ENCODE measurements at regions not wholly inside any gene's neighbourhood (a gene's known extent, or its start where the extent isn't known, plus 50 kb on each side); places are given as distances from the start of the nearest gene placed in this dataset.

- WGBS, 2 donors: 50 to 68% methylated on average over 5 of the region's 5 CpGs
- H3K9ac ChIP-seq (ENCODE audit: insufficient read depth in 1 of 2, low read length in 2 of 2): no peak overlapping the region
- no peaks in the 10 kb centered on the region for H3K9me3 ChIP-seq (ENCODE audit: control insufficient read depth in 4 of 4, insufficient read depth in 3 of 4, low read length in 3 of 4)
- H3K27me3 ChIP-seq (ENCODE audit: control insufficient read depth in 3 of 3, insufficient read depth in 3 of 3, low read length in 2 of 3): peaks cover 0 to 3% (median 2%) of the 10 kb centered on the region in 3 donors
- DNase-seq (no peak), ATAC-seq (ENCODE audit: insufficient read depth, low FRiP score) (no peak)
- no peaks in the 10 kb centered on the region for H3K36me3 ChIP-seq (ENCODE audit: control insufficient read depth in 4 of 4, insufficient read depth in 4 of 4, low read length in 4 of 4)
- H3K4me1 ChIP-seq (ENCODE audit: control insufficient read depth in 5 of 5, insufficient read depth in 5 of 5, low read length in 5 of 5): peaks cover 0 to 5% (median 0%) of the 10 kb centered on the region in 5 donors
- no peak overlapping the region for H3K27ac ChIP-seq (ENCODE audit: low read depth in 1 of 2, low read length in 1 of 2)
- H3K4me3 ChIP-seq: no peak overlapping the region
- TF ChIP-seq CTCF (IDR thresholded peaks at IDR 0.05; ENCODE audit: control extremely low read depth, extremely low read depth): no peak
Observed at GRCh38 chr21:35399706-35400105, 350.6 kb upstream of the RUNX1 start.

GRCh38 chr21:35399002-35399530 is 350.0 kb upstream of the RUNX1 start:
- WGBS, 2 donors: 65 to 70% methylated on average over 7 of the region's 7 CpGs
- no peak for TF ChIP-seq CTCF (IDR thresholded peaks at IDR 0.05; ENCODE audit: control extremely low read depth, extremely low read depth)
- H3K27me3 ChIP-seq (ENCODE audit: control insufficient read depth in 3 of 3, insufficient read depth in 3 of 3, low read length in 2 of 3): peaks cover 0 to 3% (median 2%) of the 10 kb centered on the region in 3 donors
- peaks cover 0 to 5% (median 0%) of the 10 kb centered on the region in 5 donors for H3K4me1 ChIP-seq (ENCODE audit: control insufficient read depth in 5 of 5, insufficient read depth in 5 of 5, low read length in 5 of 5)
- no peaks in the 10 kb centered on the region for H3K36me3 ChIP-seq (ENCODE audit: control insufficient read depth in 4 of 4, insufficient read depth in 4 of 4, low read length in 4 of 4)
- DNase-seq: no peak
- no peak overlapping the region for H3K27ac ChIP-seq (ENCODE audit: low read depth in 1 of 2, low read length in 1 of 2)
- H3K9ac ChIP-seq (ENCODE audit: insufficient read depth in 1 of 2, low read length in 2 of 2): no peak overlapping the region
- H3K9me3 ChIP-seq (ENCODE audit: control insufficient read depth in 4 of 4, insufficient read depth in 3 of 4, low read length in 3 of 4): no peaks in the 10 kb centered on the region
- no peak overlapping the region for H3K4me3 ChIP-seq
- ATAC-seq (ENCODE audit: insufficient read depth, low FRiP score): no peak

- Histone ChIP-seq H3K9me3 (ENCODE audit: control insufficient read depth in 4 of 4, insufficient read depth in 3 of 4, low read length in 3 of 4) (no peaks in the 10 kb centered on the region), H3K27me3 (ENCODE audit: control insufficient read depth in 3 of 3, insufficient read depth in 3 of 3, low read length in 2 of 3) (peaks cover 0 to 3% (median 2%) of the 10 kb centered on the region in 3 donors), H3K4me3 (no peak overlapping the region), H3K9ac (ENCODE audit: insufficient read depth in 1 of 2, low read length in 2 of 2) (no peak overlapping the region), H3K4me1 (ENCODE audit: control insufficient read depth in 5 of 5, insufficient read depth in 5 of 5, low read length in 5 of 5) (peaks cover 0 to 5% (median 0%) of the 10 kb centered on the region in 5 donors), H3K36me3 (ENCODE audit: control insufficient read depth in 4 of 4, insufficient read depth in 4 of 4, low read length in 4 of 4) (no peaks in the 10 kb centered on the region), H3K27ac (ENCODE audit: low read depth in 1 of 2, low read length in 1 of 2) (no peak overlapping the region)
- no peak for ATAC-seq (ENCODE audit: insufficient read depth, low FRiP score)
- peak in 1 of 3 donors; percentile 14 for DNase-seq
- TF ChIP-seq CTCF (IDR thresholded peaks at IDR 0.05; ENCODE audit: control extremely low read depth, extremely low read depth): no peak
Observed at GRCh38 chr21:35398346-35398982, 349.4 kb upstream of the RUNX1 start.
